ENCODE measurements at regions not wholly inside any gene's neighbourhood (a gene's known extent, or its start where the extent isn't known, plus 50 kb on each side); places are given as distances from the start of the nearest gene placed in this dataset.
"Not testable (repeated sequence)": the region's sequence is repeated elsewhere in the genome, so short reads cannot be mapped to it uniquely, and the experiment has no call there.

DNA sequence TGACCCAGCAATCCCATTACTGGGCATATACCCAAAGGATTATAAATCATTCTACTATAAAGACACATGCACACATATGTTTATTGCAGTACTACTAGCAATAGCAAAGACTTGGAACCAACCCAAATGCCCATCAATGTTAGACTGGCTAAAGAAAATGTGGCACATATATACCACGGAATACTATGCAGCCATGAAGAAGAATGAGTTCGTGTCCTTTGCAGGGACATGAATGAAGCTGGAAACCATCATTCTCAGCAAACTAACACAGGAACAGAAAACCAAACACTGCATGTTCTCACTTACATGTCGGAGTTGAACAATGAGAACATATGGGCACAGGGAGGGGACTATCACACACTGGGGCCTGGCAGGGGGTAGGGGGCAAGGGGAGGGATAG, 183.0 kb downstream of the HACE1 start:
- not testable (repeated sequence) for FAIRE-seq; DNase-seq (ENCODE audit: low spot score in 2 of 2)

DNA sequence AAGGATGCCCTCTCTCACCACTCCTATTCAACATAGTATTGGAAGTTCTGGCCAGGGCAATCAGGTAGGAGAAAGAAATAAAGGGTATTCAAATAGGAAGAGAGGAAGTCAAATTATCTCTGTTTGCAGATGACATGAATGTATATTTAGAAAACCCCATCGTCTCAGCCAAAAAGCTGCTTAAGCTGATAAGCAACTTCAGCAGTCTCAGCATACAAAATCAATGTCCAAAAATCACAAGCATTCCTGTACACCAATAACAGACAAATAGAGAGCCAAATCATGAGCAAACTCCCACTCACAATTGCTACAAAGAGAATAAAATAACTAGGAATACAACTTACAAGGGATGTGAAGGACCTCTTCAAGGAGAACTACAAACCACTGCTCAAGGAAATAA, 184.6 kb downstream of the HACE1 start:
- DNase-seq (ENCODE audit: low spot score in 2 of 2); FAIRE-seq: not testable (repeated sequence)

GRCh38 chr6:104673078-104673477, 186.6 kb downstream of the HACE1 start:
- FAIRE-seq; DNase-seq (ENCODE audit: low spot score in 2 of 2): not testable (repeated sequence)

- not testable (repeated sequence) for DNase-seq (ENCODE audit: low spot score in 2 of 2); FAIRE-seq
These were observed 188.2 kb downstream of the HACE1 start for GRCh38 chr6:104671591-104671891.

- DNase-seq (ENCODE audit: low spot score in 2 of 2); FAIRE-seq: not testable (repeated sequence)
These were observed 188.7 kb downstream of the HACE1 start for GRCh38 chr6:104670834-104671590.

DNA sequence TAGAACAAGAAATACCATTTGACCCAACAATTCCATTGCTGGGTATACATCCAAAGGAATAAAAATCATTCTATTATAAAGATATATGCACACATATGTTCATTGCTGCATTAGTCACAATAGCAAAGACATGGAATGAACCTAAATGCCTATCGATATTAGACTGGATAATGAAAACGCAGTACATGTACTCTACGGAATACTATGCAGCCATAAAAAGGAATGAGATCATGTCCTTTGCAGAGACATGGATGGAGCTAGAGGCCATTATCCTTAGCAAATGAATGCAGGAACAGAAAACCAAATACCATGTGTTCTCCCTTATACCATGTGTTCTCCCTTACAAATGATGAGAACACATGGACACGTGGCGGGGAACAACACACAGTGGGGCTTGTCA, 190.2 kb downstream of the HACE1 start:
- DNase-seq (ENCODE audit: low spot score in 2 of 2), result no peak
- no peak for FAIRE-seq

DNA sequence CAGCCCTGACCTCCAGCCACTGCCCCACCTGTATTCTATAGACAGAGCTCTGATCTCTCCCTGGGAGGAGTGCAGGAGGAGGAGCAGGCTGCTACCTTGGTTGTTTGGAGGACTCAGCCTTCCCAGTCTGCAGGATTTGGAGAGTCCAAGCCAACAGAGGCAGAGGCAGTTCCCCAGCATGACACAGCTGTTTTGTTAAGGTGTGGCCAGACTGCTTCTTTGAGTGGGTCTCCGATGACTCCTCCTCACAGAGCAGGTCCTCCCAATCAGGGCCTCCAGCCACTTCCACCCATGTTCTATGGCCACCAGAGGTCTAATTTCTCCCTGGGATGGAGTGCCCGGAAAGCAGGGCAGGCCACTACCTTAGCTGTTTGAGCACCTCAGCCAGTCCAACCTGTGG, 203.5 kb downstream of the HACE1 start:
- DNase-seq (ENCODE audit: low spot score in 2 of 2) (no peak), FAIRE-seq (no peak)

DNA sequence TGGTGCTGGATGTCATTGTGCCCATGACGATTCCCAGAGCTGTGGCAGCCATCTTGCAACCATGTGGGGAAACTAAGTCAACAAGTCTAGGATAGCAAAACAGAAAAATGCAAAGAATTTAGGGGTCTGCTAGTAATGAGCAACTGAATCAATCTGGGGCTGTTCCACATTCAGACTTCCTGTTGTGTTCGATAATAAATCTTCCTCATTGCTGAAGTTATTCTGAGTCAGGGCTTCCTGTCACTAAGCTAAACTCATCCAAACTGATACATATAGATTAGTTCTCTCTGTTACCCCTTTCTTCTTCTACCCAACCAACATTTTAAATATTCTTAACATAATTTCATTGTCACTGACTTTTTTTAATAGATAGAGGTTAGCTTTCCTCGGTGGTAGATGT, 205.9 kb downstream of the HACE1 start:
- FAIRE-seq (no peak), DNase-seq (ENCODE audit: low spot score in 2 of 2) (no peak)

DNA sequence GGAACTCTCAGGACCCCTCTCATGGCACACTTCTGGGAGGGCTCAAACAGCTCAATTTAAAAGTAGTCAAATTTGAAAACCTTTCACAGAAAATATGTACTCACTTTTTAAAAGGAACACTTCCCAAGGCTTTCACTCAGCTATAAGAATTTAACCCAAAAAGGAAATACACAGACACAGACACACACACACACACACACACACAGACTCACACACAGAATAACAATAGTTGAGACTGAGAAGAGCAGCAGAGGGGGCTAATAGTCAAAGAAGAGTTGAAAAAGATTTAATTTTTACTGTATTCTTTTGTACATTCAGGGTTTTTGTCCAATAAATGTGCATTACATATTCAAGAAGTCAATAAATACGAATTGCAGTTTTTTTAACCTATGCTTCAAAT, 211.4 kb downstream of the HACE1 start:
- FAIRE-seq (no peak), DNase-seq (ENCODE audit: low spot score in 2 of 2) (no peak)

- FAIRE-seq, result no peak
- no peak for DNase-seq (ENCODE audit: low spot score in 2 of 2)
These were observed 214.9 kb downstream of the HACE1 start for GRCh38 chr6:104644848-104645247.

GRCh38 chr6:104642871-104643270, 216.8 kb downstream of the HACE1 start:
- no peak for FAIRE-seq

DNA sequence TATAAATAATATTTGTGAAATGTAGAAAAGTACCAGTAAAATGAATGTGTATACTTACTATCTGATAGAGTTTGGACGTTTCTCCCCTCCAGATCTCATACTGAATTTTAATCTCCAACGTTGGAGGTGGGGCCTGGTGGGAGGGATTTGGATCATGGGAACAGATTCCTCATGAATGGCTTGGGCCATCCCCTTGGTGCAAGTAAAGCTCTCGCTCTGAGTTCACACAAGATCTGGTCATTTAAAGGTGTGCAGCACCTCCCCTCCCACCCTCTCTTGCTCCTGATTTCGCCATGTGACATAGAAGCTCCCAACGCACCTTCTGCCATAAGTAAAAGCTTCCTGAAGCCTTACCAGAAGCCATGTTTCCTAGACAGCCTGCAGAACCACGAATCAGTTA, 219.0 kb downstream of the HACE1 start:
- FAIRE-seq (no peak), DNase-seq (ENCODE audit: low spot score in 2 of 2) (no peak)

More at GRCh38 chr6:104642871-104643270, 216.8 kb downstream of the HACE1 start:
- no peak for DNase-seq (ENCODE audit: low spot score in 2 of 2)

DNA sequence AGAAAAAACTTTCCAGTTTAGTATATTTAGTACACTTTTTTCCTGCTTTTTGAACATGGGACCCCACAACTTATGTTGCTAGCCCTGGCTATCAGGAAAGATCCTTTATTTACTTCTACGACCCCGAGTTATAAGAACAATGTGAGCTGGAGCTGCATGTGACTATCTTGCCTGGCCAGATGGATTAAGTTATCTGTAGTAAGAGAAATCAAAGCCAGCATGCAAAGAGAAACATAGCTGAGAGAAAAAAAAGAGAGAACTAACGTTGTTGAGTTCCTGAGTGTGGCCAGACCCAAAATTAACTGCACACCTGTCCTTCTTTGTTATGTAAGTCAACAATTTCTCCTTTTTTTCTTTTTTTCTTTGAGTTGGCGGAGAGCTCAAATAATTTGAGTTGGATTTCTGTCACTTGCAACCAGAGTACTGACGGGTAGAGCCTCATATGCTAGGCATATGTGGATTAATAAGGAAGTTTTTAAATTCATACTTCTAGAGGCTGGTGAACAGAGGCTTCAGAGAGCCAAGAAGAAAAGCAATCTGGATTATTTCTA, 219.5 kb downstream of the HACE1 start:
- FAIRE-seq (no peak), DNase-seq (ENCODE audit: low spot score in 2 of 2) (no peak)

DNA sequence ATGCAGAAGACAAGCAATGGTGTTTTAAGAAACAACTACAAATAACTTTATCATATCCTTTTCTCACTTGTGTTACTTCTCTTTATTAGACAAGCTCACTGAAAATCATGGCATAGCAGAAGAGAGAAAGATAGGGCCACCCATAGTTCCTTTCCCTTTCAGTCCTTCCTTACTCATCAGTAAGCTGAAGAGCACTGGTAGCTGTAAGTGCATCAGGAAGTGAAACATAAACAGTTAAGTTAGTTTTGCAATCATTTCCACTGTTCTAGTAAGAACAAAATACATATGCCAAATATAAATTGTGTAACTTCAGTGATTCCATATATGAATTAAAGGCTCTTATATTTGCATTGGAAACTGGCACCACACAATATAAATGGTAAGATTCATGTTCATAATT, 220.1 kb downstream of the HACE1 start:
- FAIRE-seq, result no peak

GRCh38 chr6:104638841-104639290, 220.9 kb downstream of the HACE1 start:
- DNase-seq (ENCODE audit: low spot score in 2 of 2) (no peak), FAIRE-seq (no peak)

More for the DNA sequence above, 220.1 kb downstream of the HACE1 start:
- DNase-seq (ENCODE audit: low spot score in 2 of 2), result no peak

DNA sequence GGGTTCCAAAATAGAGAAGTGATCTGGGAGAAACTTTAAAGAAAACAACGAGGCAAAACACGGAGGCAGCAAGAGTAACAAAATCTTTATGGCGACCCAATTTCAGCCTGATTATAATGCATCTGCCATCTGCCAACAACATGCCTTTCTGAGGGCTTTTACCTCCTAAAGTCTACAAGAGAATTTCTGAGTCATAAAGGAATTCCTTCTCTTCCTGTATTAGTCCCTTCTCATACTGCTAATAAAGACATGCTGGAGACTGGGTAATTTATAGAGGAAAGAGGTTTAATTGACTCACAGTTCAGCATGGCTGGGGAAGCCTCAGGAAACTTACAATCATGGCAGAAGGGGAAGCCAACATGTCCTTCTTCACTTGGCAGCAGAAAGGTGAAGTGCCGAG, 226.6 kb downstream of the HACE1 start:
- no peak for FAIRE-seq
- DNase-seq (ENCODE audit: low spot score in 2 of 2), result no peak

DNA sequence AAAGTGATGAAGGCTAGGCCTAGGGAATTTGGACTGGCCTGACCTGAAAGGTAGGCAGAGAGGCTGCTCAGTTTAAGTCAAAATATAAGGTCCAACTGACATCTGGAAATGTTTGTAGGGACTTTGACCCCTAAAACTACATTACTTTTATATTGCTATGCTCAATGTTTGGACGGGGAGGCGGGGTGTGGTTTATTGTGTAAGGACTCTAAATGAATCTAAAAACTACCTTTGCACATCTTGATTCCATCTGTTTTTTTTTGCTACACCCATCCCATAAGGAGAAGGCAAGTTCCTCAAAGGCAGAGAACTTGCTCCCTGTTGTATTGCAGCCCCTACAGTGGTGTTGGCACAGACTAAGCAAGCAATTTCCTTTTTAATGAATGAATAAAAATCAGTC, 227.1 kb downstream of the HACE1 start:
- DNase-seq (ENCODE audit: low spot score in 2 of 2), result no peak
- no peak for FAIRE-seq

DNA sequence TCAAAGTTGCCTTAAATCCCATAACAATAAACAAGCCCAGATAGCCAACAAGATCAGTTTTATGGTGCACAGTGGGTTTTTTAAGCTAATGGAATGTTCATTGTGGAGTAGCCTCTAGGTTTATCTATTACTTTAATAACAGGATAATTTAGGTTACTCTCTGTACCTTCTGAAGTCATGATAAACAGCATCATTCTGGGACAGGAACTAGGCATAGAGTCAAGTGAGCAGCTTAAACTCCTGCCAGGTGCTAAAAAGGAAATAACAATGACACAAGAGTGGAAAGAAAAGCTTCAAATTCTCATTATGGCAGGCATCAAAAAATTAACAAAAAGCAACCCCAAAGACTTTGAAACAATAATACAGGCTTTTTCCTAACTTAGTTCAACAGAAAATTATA, 228.8 kb downstream of the HACE1 start:
- no peak for FAIRE-seq
- no peak for DNase-seq (ENCODE audit: low spot score in 2 of 2)

GRCh38 chr6:104630522-104630921, 229.2 kb downstream of the HACE1 start:
- no peak for DNase-seq (ENCODE audit: low spot score in 2 of 2)
- FAIRE-seq, result no peak

- DNase-seq (ENCODE audit: low spot score in 2 of 2), result no peak
- no peak for FAIRE-seq
These were observed 229.9 kb downstream of the HACE1 start for GRCh38 chr6:104629826-104630225.

DNA sequence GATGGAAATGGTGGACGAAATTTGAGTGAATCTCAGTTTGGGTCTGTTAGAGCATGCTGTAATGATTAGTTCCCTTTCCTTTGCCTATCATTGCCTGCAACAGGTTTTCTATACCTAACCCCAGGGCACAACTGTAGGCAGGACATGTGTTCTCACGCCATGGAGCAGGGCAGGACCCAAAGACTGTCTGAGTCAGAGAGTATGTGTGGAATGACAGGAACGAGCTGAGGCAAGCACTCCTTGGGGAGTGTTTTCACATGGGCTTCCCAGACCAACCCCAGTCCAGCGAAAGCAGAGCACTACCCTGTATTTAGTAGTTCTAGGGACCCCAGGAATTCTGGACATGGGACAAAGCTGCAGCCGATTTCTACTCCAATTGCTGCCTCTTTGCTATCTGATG, 234.2 kb downstream of the HACE1 start:
- FAIRE-seq, result no peak

DNA sequence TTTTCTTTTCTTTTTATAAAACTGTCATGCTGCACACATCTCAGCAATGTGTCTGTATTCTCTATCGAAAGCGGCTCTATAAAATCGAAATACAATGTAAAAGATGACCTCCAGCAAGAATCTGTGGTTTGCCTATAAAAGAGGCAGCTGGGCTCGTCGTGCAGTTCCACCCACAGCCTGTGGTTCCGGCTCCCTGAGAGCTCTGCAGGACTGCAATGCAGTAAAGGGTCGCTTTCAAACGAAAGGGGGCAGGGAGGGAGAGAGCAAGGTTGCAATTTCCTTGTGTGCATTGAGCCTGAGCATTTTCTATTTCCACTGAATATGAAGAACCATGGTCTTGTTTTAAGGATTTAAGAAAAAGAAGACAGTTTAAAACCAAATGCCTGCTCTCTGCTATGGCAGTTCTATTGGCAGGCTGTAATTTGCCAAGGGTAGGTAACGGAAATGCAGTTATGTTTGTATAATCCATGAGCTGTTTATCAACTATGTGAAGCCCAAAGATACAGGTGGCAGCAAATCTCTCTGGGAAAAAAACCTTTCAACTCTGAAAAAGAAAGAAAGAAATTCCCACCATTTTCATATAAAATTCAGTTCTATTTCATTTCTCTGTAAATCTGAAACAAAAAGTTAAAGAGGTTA, 236.5 kb downstream of the HACE1 start:
- DNase-seq (ENCODE audit: low spot score in 2 of 2), result no peak
- no peak for FAIRE-seq

More for the DNA sequence above, 234.2 kb downstream of the HACE1 start:
- no peak for DNase-seq (ENCODE audit: low spot score in 2 of 2)

All from frontal cortex (tissue), 3 donors.